Dermis blood vessel endothelial cell (primary cell): ENCODE measurements at regions not wholly inside any gene's neighbourhood (a gene's known extent, or its start where the extent isn't known, plus 50 kb on each side); places are given as distances from the start of the nearest gene placed in this dataset.

Source experiments
- DNase-seq: peaks from one replicate; pipeline ENCODE4 v3.0.0; 2010

GRCh38 chr7:12085516-12085915, 125.6 kb upstream of the TMEM106B start:
- DNase-seq: no peak

DNA sequence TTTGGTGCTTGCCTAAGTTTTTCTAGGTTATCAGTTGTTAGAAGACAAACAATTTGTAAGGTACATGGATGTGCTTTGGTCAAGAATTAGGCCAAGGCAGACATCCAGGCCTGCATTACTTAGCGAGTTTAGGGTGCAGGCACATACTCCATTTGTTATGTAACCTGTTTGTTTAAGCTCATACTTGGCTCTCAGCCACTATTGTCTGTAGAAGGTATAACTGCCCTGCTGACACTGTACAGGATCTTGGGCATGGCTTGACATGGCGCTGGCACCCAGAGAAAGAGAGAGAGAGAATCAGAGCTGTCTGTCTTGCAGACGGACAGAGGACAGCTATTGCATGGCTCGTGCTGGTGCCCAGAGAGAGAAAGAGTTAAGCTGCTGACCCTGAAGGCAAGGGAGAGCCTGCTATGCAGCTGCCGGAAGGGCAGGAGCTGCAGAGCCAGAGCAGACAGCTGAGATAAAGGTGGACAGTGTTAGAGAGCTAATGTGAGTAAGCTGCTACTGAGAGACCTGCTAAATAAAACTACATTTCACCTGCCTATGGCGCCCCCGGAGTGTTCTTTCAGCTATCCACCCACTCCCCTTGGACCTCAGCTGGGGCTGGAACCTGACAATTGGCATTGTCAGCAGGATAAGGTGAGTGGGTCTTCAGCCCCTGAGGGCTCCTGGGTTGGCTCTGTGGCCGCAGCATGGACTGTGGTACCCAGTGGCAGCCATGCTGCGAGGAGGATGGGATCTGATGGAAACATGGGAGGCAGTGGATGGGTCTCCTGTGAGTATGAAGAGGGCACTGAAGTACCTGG, 120.9 kb upstream of the TMEM106B start:
- DNase-seq: no peak

DNA sequence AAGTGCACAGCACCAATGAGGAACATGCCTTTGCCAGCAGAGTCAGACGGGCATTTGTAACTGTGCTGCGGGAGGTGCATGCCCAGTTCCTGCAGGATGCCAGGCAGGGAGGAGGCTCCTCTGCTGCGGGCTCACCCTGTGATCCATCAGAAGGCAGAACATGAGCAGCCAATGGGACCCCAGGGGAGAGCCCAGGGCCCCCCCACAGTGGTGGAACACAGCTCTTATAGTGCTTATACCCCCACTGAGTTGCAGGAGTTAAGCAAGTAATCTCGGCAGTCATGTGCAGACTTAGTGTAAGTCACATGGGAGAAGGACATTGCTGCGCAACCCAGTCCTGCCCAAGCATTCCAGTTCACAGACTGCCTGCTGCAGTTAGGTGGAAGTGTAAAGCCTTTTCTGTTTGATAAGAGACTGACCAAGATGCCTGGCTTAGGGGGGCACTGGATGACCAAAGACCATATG, 120.3 kb upstream of the TMEM106B start:
- DNase-seq: no peak

DNA sequence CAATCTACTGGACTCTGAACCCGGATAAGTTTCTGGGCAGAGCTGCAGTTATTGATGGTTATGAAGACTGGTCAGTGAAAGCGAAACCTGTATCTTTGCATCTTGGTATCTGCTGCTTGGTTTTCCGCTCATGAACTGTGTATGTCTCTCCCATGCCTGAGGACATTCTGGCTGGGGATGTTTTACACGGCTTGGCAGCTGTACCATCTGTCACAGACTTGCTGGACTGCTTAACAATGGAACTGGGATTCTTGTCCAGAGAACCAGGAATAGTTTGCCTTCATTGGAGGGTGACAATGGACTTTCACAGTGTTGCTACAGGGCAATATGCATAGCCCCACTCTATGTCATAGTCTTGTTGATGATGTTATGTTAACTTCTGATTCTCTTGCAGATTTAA, 119.9 kb upstream of the TMEM106B start:
- DNase-seq: no peak

GRCh38 chr7:12092499-12093130, 118.5 kb upstream of the TMEM106B start:
- DNase-seq: no peak

DNA sequence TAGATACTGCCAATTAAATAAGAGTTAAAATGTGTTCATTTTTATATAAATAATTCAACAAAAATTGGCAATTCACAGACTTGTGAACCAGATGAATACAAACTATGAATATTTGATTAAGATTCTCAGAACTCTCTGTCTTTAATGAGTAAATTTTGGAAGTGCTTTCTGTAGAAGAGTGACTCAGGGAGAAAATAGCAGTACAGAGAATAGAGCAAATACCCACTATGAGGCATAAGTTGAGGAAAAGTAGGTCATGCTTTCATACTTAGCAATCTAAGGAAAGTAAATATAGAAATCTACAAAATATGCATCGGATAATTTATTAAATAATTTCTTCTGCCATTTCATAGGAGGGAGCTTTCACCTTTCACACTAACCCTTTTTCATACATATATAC, 117.7 kb upstream of the TMEM106B start:
- no peak for DNase-seq

DNA sequence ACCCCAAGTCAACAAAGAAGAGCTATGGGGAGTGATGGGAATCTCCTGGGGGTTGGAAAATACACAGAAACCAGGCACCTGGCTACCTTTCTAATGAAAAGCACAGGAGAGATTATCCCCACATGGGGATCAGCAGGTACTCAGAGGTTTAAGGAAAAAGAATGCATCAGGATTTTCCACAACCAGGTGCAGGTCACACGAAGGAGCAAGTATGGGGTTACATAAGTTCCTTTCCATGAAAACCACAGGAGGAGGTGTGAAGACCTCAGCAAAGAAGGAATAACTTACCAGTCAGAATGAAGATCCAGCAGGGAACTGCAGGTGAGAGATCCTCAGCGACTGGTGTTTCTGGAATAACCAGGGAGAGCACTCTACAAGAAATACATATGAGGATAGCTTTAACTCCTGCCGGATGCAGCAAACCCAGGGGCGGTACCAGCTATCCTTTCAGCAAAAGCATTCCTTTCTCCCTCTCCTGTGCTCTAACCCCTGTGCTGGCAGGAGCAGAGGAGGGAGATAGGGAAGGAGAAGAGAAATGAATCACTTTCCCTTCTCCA, 116.7 kb upstream of the TMEM106B start:
- no peak for DNase-seq

- DNase-seq: no peak
Observed at GRCh38 chr7:12102126-12102525, 109.0 kb upstream of the TMEM106B start.

- DNase-seq: no peak
Observed at GRCh38 chr7:12102527-12102926, 108.6 kb upstream of the TMEM106B start.

GRCh38 chr7:12103948-12104347, 107.1 kb upstream of the TMEM106B start:
- DNase-seq: no peak

DNA sequence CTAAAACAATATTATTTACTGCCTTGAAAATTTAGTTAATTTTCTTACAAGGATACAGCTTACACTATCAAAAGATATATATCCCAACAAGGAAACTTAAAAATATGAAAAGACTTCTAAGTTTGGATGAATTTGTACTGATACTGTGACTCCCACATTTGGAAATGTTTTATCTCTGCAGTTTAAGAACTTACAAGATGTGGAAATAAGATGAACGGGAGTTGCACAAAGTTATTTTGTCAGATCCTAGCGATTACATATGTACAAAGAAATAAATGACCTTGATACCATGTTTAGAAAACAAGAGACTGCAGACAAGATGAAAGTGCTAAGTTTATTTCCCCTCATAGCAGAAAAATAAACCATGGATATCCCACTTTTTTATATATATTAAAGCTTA, 103.7 kb upstream of the TMEM106B start:
- no peak for DNase-seq

DNA sequence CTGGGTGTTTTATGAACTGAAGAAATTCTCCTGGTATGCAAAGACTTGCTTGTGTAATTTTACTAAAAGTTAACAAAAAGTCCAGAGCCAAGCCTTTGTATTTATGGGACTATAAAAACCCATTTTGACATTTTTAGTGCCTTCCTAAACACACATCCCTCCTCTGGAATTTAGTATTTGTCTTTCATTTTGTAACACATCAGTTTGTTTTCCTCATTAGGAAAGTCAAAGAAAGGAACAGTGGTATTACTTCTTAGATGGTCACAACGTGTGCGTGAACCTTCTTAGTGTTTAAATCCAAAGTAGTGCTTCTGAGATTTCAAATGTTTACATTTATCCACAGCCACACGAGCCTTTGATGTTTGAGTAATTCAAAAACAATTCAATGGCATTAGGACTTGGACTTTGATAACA, 103.2 kb upstream of the TMEM106B start:
- DNase-seq: no peak

DNA sequence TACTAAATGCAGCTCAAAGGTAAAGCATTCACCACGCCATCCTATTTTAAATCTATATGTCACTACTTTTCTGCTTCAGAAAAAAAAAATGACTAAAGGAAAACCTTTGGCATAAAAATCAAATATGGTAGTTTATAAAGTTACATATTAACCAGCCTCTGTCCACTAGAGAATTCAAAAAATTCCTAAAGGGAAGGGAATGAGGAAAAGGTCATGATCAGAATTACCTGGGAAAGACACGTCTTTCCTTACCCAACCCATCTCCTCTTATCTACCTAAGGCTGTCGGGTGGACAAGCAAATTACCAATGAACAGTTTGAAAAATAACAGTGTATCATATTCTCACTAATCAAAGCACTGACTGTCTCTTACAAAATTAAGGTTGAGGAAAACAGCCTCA, 100.7 kb upstream of the TMEM106B start:
- DNase-seq: no peak

DNA sequence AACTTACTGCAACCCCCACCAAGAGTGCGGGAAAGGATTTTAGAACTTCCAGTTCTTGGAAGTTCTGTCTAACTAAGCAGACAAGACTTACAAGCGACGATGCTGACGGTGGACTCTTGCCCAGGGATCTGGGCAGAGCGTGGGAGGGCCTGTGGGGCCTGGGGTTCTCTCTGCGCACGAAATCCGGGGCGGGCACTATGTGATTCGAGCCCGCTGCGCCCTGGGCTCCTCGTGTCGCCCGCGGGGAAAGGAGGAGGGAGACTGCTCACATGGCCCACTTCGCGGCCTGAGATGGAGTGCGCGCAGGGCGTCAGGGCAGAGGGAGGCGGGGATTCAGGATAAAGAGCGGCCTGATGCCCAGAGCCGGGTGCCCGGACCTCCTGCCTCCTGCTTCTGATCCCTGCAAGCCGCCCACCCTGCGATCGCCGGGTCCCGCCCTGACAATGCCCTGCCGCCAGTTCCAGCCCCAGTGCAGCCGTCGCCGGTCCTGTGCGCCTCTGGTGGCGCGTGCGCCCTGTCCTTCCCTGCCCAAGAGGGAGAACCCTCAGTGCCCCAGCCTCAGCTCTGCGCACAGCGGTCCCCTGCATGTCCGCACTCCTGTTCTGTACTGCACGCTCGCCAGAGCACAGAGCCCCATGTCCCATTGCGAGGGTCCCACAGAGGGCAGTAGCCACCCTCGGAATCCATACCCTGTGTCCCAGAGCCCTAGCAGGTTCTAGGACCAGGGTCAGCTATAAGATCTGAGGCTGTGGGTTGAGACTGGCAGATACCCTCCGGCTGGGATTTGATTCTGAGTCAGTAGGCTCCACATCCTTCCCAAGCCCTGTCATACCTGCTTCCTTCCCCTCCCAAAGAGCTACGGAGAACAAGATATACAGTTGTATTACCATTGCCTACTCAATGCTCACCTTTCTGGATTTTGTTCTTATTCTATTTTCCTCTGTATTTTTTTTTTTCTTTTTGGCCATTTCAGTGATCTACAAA, 99.4 kb upstream of the TMEM106B start:
- peak; percentile 39 for DNase-seq

DNA sequence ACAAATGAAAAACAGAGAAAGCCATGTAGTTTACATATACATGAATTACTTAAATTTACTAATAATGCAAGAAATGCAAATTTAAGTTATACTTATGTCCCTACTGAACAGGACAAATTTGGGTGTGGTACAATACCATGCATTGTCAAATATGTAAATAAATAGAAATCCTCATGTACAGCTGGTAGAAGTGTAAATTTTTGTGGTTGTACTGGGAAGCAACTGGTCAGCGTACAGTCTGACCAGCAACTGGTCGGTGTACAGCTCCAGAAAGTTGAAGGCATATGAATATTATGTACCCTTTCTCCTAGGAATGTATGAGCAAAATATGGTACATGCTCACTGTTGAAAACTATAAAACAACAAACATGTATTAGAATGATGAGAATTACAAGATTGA, 93.9 kb upstream of the TMEM106B start:
- DNase-seq: no peak

- no peak for DNase-seq
Observed at GRCh38 chr7:12119620-12120303, 91.3 kb upstream of the TMEM106B start.

DNA sequence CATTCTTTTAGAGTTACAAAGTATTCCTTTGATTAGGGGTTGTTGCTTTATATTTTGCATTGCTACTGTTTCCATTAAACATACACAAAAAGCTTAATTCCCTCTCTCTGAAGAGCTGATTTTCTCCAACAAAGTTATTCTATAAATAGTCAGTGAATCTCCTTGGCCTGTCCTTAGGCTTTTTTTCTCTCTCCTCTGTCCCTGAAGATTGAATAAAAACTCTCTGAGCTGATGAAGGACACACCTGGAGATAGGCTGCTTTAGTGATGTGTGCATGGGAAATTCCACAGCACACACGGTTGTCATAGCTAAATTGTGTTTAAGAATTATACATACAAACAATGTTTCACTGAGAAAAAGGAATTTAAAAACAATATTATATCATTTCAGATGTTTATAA, 90.5 kb upstream of the TMEM106B start:
- no peak for DNase-seq

DNA sequence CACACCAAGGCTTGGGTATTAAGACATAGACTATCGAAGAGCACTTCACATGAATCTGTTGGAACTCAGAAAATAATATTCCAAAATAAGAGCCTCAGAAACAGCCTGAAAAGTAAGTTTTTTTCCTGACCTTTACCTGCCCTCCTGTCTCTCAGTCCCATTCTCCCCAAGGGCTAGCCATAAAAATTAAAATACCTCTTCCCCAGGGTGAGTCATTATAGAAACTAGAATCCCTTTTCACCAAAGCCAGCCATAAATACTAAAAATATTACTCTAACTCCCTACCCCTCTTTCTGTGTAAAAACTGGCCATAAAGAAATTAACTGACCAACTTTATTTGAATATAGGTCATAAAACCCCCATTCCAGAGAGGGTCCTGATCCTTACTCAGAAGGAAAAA, 87.9 kb upstream of the TMEM106B start:
- no peak for DNase-seq

GRCh38 chr7:12124028-12124427, 87.1 kb upstream of the TMEM106B start:
- no peak for DNase-seq

DNA sequence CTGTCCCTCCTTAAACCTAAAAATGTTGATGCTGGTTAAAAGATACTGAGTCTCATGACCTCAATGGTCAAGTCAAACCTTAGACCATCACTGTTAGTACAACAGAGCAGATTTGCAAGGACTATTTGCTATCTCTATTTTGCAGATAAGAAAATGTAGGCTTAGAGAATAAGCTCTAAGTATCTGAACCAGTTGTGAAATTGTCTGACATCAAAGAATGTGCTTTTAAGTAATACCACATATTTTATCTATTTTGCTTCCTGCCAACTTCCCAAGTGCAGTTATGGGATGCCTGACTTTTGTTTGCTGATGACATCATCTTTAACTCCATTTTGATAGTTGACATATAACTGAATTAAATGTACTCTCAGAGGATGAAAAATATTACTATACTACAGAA, 83.6 kb upstream of the TMEM106B start:
- DNase-seq: no peak

- DNase-seq: no peak
Observed at GRCh38 chr7:12130609-12131008, 80.5 kb upstream of the TMEM106B start.

DNA sequence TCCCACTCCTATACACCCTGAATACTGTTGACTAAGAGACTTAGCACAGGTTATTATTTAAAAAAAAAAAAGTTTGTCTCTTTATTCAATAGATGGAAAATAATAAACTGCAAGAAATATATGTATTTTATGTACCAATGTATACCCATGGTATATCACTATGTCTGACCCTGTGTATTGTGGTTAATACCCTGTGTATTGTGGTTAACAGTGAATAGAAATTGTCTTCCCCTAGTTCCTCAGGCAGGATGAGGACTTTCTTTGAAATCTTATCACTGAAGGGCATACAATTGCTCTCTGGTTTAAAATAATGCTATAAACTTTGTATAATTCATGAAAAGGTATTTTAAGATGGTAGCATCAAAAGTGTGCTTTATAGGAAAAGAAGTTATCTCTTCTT, 80.0 kb upstream of the TMEM106B start:
- no peak for DNase-seq
